Stimulated activated CD4-positive, alpha-beta T cell treated with anti-CD3 and anti-CD28 coated beads, Interleukin-2, amount 100 ng/mL, for 48 hours (primary cell): ENCODE measurements at regions not wholly inside any gene's neighbourhood (a gene's known extent, or its start where the extent isn't known, plus 50 kb on each side); places are given as distances from the start of the nearest gene placed in this dataset.
"Not testable (repeated sequence)": the region's sequence is repeated elsewhere in the genome, so short reads cannot be mapped to it uniquely, and the experiment has no call there.

Source experiments
- DNase-seq, 2 donors: peaks; one replicate each; pipeline ENCODE4 v3.0.0-alpha.2; 2020

DNA sequence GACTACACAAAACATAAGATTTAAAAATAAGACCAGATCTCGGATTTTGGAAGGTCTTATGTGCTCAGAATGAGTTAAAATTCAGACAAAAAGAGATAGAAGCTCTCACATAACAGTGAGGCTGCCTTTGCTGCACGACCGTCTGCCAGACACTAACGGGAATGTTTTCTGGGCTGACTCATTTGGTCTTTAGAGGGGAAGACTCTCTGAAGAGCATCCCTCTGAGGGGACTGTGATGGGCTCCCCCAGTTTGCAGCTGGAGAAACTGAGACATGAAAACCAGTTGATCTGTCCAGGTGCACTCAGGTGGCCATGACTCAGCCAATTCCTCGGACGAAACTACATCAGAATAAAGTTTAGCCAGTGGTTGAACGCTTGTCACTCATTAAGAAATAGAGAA is 153.9 kb downstream of the RNASET2 start:
- no peak for DNase-seq

DNA sequence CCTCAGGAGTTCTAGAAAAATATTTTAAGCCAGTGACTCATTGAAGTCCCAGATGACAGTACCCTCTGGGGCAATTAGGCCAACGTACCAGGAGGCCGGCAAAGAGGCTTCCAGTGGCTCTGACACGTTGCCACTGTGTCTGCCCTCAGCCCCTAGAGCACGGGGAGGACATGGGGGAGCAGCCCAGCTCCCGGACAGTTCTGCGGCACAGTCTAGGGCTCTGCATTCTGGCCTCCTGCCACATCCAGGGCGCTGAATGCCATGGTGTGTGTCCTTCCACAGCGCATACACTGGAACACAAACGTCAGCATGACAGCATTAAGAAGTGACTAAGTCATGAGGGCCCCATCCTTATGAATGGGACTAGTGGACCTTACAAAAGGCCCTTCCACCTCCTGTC is 156.2 kb downstream of the RNASET2 start:
- DNase-seq: no peak

DNA sequence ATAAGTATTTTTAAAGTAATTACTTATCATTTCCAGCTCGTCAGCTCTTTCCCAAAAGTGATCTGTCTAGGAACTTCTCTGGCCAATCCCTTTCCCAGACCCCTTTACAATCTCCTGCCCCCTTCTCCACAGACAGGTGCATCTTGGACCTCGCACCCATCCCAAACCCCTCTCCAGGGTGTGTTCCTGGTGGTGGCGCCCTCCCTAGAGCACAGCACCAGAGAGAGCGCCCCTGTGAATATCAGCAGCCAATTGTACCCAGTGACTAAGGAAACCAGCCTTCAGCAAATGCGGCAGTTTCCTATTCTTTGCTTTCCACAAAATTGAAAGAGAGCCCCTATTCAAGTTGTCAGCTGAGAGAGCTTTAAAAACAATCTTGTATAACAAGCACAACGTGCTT is 157.7 kb downstream of the RNASET2 start:
- DNase-seq: no peak

DNA sequence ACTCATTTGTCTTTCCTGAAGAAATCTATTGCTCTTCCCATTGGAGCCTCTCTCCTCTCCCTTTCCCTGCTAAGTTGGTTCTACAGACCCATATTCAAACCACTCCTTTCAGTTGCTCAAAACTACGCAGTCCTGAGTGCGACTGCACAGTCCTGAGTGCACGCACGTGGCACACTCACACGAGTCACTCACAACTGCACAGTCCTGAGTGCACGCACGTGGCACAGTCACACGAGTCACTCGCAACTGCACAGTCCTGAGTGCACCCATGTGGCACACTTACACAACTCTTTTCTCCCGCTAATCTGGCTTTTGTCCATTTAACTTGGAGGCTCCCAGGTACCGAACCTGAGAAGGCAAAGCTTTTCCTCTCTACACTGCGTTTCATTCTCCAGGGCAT is 159.7 kb downstream of the RNASET2 start:
- DNase-seq: no peak

DNA sequence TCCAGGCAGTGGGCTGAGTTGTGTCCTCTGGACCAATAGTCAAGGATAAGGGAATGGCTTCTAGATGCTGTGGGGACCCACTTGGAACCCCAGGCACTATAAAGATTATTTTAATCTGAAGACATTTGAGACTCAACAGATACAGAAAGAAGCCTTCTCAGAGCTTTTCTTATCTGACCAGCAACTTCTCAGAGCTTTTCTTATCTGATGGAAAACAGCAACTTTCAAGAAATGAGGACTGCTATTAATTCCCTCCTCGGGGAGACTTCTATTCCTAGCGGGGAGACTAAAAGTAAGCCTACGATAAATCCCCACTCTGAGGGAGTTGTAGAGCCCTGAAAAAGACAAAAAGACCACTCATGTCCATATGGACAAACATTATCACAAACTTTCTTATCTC is 160.5 kb downstream of the RNASET2 start:
- no peak for DNase-seq

DNA sequence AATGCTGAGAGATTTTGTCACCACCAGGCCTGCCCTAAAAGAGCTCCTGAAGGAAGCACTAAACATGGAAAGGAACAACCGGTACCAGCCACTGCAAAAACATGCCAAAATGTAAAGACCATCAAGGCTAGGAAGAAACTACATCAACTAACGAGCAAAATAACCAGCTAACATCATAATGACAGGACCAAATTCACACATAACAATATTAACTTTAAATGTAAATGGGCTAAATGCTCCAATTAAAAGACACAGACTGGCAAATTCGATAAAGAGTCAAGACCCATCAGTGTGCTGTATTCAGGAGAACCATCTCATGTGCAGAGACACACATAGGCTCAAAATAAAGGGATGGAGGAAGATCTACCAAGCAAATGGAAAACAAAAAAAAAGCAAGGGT is 163.8 kb upstream of the RPS6KA2 start:
- not testable (repeated sequence) for DNase-seq

DNA sequence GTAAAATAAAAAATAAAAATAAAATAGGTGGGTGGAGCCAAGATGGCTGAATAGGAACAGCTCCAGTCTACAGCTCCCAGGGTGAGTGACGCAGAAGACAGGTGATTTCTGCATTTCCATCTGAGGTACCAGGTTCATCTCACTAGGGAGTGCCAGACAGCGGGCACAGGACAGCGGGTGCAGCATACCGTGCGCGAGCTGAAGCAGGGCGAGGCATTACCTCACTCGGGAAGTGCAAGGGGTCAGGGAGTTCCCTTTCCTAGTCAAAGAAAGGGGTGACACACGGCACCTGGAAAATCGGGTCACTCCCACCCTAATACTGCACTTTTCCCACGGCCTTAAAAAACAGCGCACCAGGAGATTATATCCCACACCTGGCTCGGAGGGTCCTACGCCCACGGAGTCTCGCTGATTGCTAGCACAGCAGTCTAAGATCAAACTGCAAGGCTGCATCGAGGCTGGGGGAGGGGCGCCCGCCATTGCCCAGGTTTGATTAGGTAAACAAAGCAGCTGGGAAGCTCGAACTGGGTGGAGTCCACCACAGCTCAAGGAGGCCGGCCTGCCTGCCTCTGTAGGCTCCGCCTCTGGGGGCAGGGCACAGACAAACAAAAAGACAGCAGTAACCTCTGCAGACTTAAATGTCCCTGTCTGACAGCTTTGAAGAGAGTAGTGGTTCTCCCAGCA is 161.9 kb upstream of the RPS6KA2 start:
- not testable (repeated sequence) for DNase-seq

DNA sequence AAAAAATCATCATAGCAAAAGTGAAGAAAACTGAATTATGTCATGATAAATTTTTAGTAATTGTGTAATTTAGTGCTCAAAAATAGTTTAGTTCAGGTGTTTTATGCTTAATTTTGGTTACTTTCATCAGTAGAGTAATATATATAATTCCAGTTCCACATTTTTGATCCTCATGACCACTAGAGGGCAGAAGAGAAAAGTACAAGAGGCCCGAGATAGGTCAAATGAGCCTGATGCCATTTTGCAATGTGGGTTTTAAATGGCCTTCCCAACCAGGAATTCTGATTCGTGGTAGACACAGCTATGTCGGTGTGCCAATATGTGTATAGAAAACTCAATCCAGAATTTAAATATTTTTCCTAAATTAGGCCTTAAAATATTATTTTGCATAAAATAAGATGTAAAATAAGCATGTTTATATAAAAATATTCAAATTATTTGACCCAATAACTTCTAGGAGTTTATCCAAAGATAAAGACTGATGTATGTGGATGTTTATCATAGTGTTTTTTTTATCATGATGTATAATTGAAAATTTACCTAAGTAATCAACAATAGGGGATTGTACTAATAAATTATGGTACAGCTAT is 159.7 kb upstream of the RPS6KA2 start:
- DNase-seq: peak in 1 of 2 donors; percentile 10

DNA sequence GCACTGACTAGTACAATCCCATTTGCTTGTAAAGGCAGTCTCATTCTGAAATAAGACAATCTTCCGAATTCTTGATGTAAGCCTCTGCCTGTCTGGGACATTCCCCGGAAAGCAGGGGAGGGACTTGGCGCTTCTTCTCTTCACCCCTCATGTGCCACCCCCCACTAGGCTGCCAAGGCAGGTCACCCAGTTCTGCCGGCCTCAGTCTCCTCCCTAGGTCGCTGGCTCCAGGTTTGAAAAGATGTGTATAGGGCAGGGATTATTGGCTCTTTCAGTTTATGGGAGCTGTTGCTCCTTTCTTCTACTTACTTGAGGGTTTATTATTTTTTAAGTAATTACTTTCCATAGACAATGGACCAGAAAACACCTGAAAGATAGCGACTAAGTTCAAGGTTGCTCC is 158.1 kb upstream of the RPS6KA2 start:
- DNase-seq: no peak

DNA sequence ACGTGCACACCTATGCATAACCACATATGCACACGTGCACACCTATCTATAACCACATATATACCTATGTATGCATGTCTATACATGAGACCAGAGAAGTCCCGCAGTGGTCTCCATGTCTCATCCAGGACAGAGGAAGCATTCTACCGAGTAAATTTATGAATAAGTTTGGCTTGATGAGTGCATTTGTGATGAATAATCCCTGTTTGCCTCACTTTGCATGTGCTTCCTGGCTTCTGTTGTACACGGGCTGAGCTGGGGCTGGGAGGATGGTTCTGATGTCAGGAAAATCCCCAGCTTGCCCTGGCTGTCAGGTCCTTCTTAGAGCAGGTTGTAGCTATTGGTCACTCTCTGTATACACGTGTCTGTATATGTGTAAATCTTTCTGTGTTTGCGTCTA is 157.6 kb upstream of the RPS6KA2 start:
- no peak for DNase-seq

DNA sequence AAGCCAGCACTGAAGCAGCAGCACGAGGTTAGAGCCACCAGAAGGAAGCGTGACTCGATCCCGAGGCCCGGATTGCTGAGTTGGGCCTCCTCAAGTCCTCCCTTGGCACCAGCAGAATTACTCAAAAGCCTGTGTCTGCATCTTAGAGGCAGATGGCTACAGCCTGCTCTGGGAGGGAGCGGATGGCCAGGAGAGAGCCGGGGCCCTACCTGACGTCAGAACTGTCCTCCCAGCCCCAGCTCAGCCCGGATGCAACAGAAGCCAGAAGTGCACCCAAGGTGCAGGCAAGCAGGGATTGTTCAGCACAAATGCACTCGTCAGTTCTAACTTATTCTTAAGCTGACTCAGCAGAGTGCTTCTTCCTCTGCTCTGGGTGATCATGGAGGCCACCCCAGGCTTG is 155.5 kb upstream of the RPS6KA2 start:
- DNase-seq: no peak

DNA sequence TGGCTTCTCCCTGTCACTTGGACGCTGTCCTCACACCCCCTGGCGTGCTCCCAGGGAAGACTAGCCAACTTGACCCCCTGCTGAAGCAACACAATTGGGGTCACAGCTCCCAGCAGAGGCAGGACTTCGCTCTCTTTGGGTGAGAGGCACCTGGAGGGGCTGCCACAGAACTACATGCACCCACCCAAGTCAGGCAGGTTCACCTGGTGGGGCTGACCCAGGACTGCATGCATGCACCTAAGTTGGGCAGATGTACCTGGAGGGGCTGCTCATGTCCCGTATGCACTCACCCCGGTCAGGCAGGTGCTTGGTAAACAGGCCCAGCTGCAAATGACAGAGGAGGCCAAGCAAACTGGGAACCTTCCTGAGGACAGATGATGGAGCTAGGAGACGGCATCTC is 154.3 kb upstream of the RPS6KA2 start:
- DNase-seq: no peak

DNA sequence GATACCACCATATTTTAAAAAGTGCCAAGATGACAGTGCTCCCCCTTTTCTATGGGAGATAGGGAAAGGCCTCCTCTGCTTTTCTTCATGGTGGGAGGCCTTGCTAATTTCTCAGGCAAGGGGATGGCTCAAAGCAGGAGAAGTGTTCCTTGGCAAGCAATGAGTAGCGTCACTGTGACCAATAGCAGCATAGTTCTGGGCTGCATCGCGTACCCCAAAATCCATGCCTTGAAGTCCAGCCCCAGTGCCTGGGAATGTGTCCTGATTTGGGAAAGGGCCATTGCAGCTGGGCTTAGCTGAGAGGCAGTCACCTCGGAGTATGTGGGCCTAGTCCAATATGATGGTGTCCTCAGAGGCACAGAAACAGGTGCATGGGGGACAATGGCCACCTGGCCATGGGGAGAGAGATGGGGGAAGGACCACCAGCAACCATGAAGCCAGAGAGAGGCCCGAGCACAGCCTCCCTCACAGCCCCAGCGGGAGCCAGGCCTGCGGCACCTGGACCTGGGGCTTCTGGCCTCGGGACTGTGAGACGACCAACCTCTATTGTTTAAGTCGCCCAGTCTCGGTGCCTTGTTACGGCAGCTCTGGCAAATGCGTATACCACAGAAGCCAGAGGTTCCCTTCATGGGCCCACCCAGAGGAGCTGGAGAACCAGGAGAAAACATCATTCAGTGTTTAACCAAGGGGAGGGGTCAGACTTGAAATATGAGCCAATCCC is 153.1 kb upstream of the RPS6KA2 start:
- no peak for DNase-seq

DNA sequence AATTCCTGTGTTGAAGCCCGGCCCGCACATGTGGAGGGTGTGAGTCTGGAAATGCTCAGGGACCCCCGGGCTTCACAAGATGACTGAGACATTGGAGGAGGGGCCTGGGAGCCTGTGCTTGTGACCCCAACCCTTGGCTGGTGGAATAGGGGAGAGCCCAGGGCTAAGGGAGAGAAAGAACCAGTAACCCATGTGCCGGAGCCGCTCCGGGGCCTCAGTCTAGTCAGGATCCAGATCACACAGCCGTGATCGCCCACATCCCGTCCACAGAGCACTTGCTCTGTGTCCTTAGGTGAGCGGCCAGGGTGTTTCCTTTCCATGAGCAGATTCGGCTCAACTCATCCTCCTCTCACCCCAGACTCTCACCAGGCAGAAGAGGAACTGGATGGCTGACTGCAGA is 152.3 kb upstream of the RPS6KA2 start:
- DNase-seq: no peak

DNA sequence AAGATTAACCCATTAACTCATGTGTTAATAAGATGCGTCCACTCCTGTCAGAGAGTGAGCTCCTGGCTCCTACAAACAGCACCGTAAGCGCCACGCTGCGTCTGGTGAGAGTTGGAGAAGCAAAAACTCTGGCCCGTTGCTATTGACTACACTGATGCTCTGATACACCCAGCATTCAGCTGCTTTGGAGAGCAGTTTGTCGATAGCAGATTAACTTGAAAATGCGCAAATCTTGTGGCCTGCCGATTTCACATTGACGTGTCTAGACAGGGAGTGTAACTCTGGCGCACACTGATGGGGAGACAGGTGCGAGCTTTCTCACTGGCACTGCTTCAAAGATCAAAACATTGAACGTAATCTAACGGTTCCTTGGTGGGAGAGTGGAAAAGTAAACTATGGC is 151.7 kb upstream of the RPS6KA2 start:
- DNase-seq: no peak

DNA sequence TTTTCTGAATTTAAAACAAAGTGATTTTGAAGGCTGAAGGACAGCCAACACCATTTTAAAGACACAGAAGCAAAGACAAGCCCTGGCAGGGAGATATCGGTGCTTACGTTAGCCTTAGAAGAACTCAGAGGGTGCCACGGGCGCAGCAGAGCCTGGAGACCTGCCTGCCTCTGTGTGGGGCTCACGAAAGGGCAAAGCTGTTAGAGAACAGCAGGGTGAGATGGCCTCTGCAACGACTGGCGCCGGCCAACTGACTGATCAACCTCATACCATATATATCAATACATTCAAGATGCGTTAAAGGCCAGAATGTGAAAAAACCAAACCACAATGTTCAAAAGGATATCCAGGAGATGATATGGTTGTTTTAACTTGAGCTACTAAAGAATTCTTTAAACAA is 151.0 kb upstream of the RPS6KA2 start:
- DNase-seq: no peak

DNA sequence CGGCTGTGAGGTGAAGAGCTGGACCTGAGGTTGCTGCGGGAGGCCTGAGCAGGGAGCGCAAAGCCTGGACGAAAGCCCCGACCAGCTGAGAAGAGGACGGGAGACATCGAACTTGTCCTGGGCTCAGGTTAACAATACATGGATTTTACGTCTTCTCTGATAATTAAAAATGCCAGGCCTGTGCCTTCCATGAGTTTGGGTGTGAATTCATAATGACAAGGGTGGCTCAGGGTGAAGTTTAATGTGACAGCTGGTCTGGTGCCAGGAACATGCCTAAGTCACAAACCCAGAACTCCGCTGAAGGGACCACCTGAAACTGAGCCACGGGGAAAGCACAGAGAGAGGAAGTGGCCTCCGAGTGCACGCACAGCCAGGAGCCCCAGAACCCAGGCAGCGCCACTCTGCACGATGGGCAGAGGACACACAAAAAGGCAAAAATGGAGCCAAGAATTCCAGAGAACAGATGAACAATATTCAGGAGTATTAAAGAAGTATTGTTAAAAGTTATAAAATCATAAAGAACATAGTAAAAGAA is 150.1 kb upstream of the RPS6KA2 start:
- no peak for DNase-seq

DNA sequence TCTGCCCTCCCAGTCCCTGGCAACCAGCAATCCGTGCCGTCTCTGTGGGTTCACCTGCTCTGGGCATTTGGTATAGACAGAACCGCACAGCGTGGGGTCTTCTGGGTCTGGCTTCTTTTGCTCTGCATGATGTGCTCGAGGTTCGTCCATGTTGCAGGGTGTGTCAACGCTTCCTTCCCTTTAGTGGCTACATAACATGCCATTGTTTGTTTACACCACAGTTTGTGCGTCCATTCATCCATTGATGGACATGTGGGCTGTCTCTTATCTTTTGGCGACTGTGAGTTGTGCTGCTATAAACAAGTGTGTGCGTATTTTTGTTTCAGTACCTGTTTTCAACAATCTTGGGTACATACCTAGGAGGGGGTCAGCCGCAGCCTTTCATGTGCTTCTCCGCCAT is 149.5 kb upstream of the RPS6KA2 start:
- no peak for DNase-seq

DNA sequence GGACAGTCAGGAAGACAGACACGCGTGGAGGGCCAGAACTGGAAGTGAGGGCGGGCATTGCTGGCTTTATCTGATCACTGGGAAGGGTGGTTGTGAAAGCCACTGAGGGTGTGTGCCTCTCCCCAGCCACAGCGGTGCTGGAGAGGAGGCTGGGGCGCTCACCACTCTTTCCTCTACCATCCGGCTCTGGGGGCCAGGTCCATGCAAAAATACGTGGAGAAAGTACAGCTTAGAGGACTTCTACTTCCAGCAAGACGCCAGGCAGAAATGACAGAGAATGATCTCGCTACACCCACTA is 148.8 kb upstream of the RPS6KA2 start:
- DNase-seq: no peak

DNA sequence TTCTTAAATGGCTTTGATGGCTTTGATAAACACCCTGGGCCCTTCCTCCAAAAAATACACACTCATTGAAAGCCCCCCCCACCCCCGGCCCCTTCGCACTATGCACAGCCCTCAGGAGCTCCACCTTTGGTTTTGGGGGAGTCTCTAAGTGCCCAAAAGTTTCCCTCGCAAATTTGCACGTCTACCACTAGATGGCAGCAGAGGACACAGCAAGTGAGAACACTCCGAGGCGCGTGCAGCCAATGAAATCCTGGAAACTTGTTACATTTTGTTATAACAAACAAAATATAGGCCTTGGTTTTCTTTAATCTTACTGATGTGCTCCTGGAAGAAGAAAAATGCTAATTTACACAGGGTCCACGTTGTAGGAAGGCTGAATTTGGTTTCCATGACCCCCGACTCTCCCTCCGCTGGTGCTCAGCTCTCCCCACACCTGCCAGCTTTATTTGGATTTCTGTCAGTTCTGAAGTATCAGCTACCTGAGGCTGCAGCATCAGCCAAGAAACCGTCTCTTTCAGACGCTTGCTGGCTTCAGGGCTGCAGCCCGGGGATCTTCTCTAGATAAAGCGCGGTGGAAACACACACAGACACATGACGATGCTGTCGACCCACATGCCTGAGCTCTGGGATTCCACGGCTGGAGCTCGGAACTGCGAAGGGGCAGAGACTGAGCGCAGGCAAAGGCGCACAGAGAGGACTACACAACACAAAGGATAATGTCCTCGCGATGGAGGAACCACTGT is 148.3 kb upstream of the RPS6KA2 start:
- DNase-seq: peak; percentile 44 to 61

DNA sequence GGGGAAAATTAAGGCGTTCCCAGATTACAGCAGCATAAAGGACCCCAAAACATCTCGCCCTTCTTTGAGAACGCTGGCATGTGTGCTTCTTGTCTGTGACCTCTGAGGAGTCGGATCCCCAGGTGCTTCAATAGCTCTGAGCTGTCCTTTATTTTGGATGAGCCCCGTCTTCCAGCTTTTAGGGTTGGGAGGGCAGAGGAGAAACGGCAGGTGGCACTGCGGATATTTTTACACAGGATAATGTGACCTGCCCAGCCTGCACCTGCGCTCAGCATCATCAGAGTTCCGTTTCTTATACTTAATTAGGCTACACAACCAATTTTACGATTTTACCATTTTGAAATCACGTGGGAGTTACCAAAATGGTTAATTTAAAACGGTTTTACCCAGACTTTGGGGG is 147.7 kb upstream of the RPS6KA2 start:
- DNase-seq: no peak

DNA sequence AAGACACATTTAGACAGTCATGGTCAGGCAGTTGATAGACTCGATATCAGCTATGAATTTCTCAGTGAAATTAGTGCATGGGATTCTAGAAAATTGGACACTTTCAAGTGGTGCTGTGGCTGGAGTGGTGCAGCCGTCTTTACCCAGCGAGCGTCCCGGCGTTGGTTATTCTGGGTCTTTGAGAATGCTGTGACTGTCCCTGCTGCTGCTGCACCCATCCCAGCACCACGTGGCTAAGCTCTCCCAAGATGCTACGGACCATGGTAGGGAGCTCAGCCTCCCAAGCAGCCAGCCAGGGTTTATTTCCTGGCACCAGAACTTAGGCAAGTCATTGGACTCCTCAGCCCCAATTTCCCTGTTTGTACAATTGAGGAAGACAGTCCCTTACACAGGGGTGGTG is 147.2 kb upstream of the RPS6KA2 start:
- no peak for DNase-seq

DNA sequence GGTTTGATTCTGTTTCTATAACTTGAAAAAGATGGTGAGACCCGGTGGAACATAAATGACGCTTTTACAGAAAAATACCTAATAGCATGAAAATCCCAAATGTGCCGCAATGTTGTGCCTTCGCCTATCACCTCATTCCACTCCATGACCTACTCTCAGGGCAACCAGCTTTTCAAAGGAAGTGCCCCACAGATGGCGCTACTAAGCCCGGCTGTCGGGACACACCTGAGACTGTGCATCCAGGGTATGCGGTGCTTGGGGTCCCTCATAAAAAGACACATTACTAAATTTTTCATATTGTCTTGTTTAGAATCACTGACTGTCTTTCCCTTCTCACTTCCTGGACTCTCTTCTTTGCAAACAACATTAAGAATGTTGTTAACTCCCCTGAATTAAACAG is 145.5 kb upstream of the RPS6KA2 start:
- no peak for DNase-seq

DNA sequence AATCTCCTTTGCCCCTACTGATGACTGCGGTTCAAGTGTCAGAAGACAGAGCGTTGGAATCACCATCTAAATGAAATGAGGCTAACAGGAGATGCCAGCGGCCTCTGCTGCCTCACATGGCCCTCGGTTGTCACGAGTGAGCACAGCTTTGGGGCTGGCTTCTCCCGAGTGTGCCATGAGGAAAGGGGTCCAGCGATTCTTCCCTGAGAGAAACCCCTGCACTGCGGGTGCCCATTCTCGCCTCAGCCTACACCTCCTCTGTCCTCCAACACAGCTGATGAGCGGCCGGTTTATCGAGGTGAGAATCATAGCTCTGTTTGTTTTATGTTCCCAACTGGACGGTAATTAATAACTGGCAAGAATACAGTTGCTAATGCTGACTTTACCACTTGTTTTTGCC is 144.7 kb upstream of the RPS6KA2 start:
- DNase-seq: no peak
